Gastrocnemius medialis (tissue), 4 donors: ENCODE measurements at regions not wholly inside any gene's neighbourhood (a gene's known extent, or its start where the extent isn't known, plus 50 kb on each side); places are given as distances from the start of the nearest gene placed in this dataset.

Experiments
- ATAC-seq, 2 donors: fragments of 150-250 bp; one replicate each; pipeline ENCODE4 v1.9.1; 2016
- DNase-seq, 2 donors: peaks; one replicate each; pipeline ENCODE4 v3.0.0-alpha.2; 2019
- H3K27ac ChIP-seq, 4 donors: fragments of 200-600 bp; sonication (generic); 1 replicate in 1 of 4; 2 replicates in 3 of 4; pipeline ENCODE4 v1.5.1; 2016 to 2018; ENCODE audit warnings: mild to moderate bottlenecking in 2 of 4, moderate library complexity in 1 of 4
- H3K27me3 ChIP-seq, 3 donors: fragments of 200-600 bp; sonication (generic) in 2 of 3; 1 replicate in 1 of 3; 2 replicates in 2 of 3; pipeline versions ENCODE4 v1.5.1 to v1.6.0; 2016 to 2019; ENCODE audit warnings: mild to moderate bottlenecking in 1 of 3, moderate library complexity in 1 of 3
- H3K36me3 ChIP-seq, 2 donors: fragments of 200-600 bp; sonication (generic) in 1 of 2; one replicate each; pipeline ENCODE4 v1.5.1; 2017 to 2018
- H3K4me1 ChIP-seq, 2 donors: fragments of 200-600 bp; sonication (generic) in 1 of 2; one replicate each; pipeline ENCODE4 v1.5.1; 2016 to 2017; ENCODE audit warnings: mild to moderate bottlenecking in 2 of 2
- H3K4me3 ChIP-seq, 4 donors: fragments of 200-600 bp; sonication (generic) in 3 of 4; 1 replicate in 1 of 4; 2 replicates in 3 of 4; pipeline ENCODE4 v1.5.1; 2016 to 2019; ENCODE audit warnings: mild to moderate bottlenecking in 2 of 4
- H3K9me3 ChIP-seq, 3 donors: fragments of 200-600 bp; sonication (generic) in 2 of 3; 1 replicate in 1 of 3; 2 replicates in 2 of 3; pipeline ENCODE4 v1.5.1; 2016 to 2019
- POLR2A ChIP-seq, 2 donors: fragments of 450-650 bp; IDR thresholded peaks; one replicate each; pipeline ENCODE4 v1.6.1; 2017; ENCODE audit warnings: antibody characterized with exemption in 2 of 2, mild to moderate bottlenecking in 2 of 2, moderate library complexity in 2 of 2
- in situ Hi-C, 4 donors: fragments of 200-750 bp; cut with MboI; loops; one replicate each; pipeline versions ENCODE4 v1.15.0 to v1.8.0; 2017; ENCODE audit warnings: low sequenced_read_pairs in 4 of 4
- intact Hi-C: fragments of 100-400 bp; cut with DNase I; formaldehyde crosslinking; loops from one replicate; pipeline ENCODE4 v1.15.1; 2023; ENCODE audit warnings: low total_unique reads
- TF ChIP-seq, protein P1 (sequence below), 5 experiments: fragments of 450-650 bp in 3 of 5; fragments of 200-600 bp in 2 of 5; sonication (generic) in 2 of 5; IDR thresholded peaks in 4 of 5; conservative IDR thresholded peaks in 1 of 5; 1 replicate in 4 of 5; 2 replicates in 1 of 5; pipeline ENCODE4 v1.5.1; 2016 to 2019; ENCODE audit warnings: antibody characterized with exemption in 5 of 5, mild to moderate bottlenecking in 3 of 5, moderate library complexity in 3 of 5

DNA sequence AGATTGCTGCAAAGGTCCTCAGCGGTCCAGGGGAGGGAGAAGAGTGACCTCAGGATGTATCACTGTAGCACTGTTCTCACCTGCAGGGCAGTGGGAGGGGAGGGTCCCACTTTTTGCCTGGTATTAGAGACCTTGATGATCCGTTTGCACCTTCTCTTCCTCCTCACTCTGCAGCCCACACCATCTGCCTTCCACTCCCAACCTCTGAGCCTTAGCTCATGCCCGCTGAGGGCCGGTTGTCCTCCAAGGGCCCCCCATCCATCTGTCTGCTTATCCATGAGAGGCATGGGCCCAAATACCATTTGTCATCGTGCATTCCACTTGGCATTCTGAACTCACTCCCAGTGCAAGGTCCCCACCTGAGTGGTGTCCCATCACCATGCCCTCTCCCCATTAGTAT is 64.6 kb upstream of the PCBD1 start:
- no peaks in the 10 kb centered on the region for H3K36me3 ChIP-seq
- H3K27me3 ChIP-seq, result no peaks in the 10 kb centered on the region
- no peak for ATAC-seq
- DNase-seq, result no peak
- intact Hi-C loops, result no loop called here
- in situ Hi-C loops, result no loop called here
- TF ChIP-seq, protein P1, sequence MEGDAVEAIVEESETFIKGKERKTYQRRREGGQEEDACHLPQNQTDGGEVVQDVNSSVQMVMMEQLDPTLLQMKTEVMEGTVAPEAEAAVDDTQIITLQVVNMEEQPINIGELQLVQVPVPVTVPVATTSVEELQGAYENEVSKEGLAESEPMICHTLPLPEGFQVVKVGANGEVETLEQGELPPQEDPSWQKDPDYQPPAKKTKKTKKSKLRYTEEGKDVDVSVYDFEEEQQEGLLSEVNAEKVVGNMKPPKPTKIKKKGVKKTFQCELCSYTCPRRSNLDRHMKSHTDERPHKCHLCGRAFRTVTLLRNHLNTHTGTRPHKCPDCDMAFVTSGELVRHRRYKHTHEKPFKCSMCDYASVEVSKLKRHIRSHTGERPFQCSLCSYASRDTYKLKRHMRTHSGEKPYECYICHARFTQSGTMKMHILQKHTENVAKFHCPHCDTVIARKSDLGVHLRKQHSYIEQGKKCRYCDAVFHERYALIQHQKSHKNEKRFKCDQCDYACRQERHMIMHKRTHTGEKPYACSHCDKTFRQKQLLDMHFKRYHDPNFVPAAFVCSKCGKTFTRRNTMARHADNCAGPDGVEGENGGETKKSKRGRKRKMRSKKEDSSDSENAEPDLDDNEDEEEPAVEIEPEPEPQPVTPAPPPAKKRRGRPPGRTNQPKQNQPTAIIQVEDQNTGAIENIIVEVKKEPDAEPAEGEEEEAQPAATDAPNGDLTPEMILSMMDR (IDR thresholded peaks at IDR 0.05 in 4 of 5, conservative IDR thresholded peaks at IDR 0.05 in 1 of 5), result no peak
- TF ChIP-seq POLR2A (IDR thresholded peaks at IDR 0.05), result no peak
- H3K27ac ChIP-seq, result no peak overlapping the region
- no peaks in the 10 kb centered on the region for H3K9me3 ChIP-seq
- H3K4me1 ChIP-seq, result no peaks in the 10 kb centered on the region
- no peak overlapping the region for H3K4me3 ChIP-seq

DNA sequence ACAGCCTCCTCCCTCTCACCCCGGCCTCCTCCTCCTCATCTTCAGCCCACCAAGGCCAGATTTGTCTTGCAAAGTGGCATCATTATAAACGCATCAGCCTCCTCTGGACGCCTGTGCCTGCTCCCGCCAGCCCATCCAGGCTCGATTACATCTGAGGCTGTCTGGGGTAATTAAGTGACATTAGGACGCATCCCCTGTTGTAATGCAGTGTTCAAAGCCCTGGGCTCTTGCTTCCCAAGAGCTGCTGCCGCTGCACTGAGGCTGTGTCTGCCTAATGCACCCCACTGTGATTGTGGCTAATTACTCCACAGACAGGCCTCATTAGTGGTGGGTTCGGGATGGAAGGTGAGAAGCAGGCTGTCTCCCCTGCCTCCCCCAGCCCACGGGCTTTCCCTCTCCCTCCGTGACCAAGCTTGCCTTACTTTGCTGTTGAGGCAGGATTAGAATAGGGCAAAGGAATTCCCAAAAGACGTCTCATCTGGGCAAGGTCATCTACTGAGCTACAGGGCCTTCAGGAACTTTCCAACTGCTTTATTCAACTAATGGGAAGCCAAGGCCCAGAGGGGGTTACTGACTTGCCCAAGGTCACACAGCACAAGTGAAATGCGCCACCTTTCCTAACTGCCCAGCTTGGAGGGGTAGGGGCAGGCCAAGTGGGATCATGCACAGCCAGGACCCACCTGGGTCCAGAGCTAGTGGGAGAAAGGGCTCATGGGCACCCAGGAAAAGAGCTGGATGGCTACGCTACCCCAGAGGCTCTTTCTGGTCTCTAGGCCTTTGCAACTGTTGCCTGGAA is 66.2 kb upstream of the PCBD1 start:
- H3K4me3 ChIP-seq, result no peak overlapping the region
- H3K27ac ChIP-seq, result no peak overlapping the region
- no peak for DNase-seq
- H3K9me3 ChIP-seq, result no peaks in the 10 kb centered on the region
- in situ Hi-C loops (no loop called here), intact Hi-C loops (no loop called here)
- no peaks in the 10 kb centered on the region for H3K36me3 ChIP-seq
- H3K4me1 ChIP-seq, result no peaks in the 10 kb centered on the region
- no peak for TF ChIP-seq POLR2A (IDR thresholded peaks at IDR 0.05)
- TF ChIP-seq, protein P1 (IDR thresholded peaks at IDR 0.05 in 4 of 5, conservative IDR thresholded peaks at IDR 0.05 in 1 of 5), result no peak
- ATAC-seq, result no peak
- H3K27me3 ChIP-seq, result no peaks in the 10 kb centered on the region

DNA sequence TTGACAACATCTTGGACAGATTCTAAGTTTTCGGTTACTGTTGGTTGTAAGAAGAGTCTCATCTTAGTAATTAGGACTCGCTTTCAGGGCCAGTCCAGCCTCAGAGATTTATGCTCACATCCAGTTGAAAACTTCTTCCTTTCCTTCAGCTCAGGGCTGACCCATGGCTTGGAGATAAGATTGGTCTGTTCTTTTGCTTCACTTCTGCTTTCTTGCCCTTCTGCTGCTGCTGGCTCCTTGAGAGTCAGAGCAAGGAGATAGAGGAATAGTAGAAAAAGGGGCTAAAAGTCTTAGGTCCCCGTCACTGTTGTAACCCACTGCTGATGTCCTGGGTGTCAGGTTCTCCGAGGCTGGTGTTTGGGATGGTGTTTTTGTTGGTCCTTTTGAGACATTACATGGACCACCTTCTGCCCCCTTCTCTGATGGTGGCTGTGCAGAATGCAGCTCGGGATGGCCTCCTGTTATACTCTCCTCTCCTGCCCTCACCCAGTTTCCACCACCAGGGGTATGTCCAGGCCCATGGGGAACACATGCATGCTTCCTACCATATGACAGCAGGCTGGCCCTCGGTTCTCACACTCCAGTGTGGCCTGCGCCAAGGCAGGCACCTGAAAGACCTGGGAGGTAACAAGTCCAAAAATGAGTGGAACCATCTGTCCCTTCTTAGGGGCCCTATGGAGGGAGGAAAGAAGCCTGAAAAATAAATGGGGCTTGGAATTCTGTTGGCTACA is 67.8 kb upstream of the PCBD1 start:
- H3K27me3 ChIP-seq, result no peaks in the 10 kb centered on the region
- no peak for ATAC-seq
- intact Hi-C loops, result no loop called here

DNA sequence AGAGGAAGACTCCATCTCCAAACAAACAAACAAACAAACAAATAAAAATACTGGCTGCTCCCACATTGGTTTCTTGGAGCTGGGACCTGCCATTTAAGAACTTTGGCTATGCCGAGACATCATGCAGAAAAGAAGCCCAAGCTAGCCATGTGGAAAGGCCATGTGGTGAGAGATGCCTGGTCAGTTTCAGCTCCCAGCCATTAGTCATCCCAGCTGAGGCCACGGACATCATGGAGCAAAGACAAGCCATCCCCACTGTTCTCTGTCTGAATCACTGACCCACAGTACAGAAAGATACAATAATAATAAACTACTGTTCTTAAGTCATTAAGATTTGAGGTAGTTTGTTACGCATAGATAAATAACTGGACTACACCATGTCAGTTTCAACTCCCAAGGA is 70.0 kb upstream of the PCBD1 start:
- no peak overlapping the region for H3K27ac ChIP-seq
- no peak for DNase-seq
- TF ChIP-seq, protein P1 (IDR thresholded peaks at IDR 0.05 in 4 of 5, conservative IDR thresholded peaks at IDR 0.05 in 1 of 5), result no peak
- no peak for TF ChIP-seq POLR2A (IDR thresholded peaks at IDR 0.05)
- H3K4me3 ChIP-seq, result no peak overlapping the region
- H3K4me1 ChIP-seq, result no peaks in the 10 kb centered on the region
- no peak for ATAC-seq
- no peaks in the 10 kb centered on the region for H3K27me3 ChIP-seq
- H3K36me3 ChIP-seq, result no peaks in the 10 kb centered on the region
- H3K9me3 ChIP-seq, result no peaks in the 10 kb centered on the region
- intact Hi-C loops (no loop called here), in situ Hi-C loops (no loop called here)

More for the DNA sequence above, 67.8 kb upstream of the PCBD1 start:
- Histone ChIP-seq H3K9me3 (no peaks in the 10 kb centered on the region), H3K4me3 (no peak overlapping the region), H3K36me3 (no peaks in the 10 kb centered on the region), H3K27ac (no peak overlapping the region), H3K4me1 (no peaks in the 10 kb centered on the region)
- TF ChIP-seq POLR2A (IDR thresholded peaks at IDR 0.05), result no peak
- TF ChIP-seq, protein P1 (IDR thresholded peaks at IDR 0.05 in 4 of 5, conservative IDR thresholded peaks at IDR 0.05 in 1 of 5), result no peak
- no peak for DNase-seq
- in situ Hi-C loops, result no loop called here
